OCI-LY7 (cell line): ENCODE measurements at regions not wholly inside any gene's neighbourhood (a gene's known extent, or its start where the extent isn't known, plus 50 kb on each side); places are given as distances from the start of the nearest gene placed in this dataset.

ENCODE experiments used
- BruUV-seq: library from RNA; stranded (reverse); fragments of 400-500 nt; replicated peaks from 2 replicates; lab custom pipeline; 2021; lab: Mats Ljungman, UMichigan
- CTCF ChIA-PET: fragments of 300-600 bp; sonication (Branson Sonifier 250); formaldehyde crosslinking; loops from one replicate; lab custom pipeline; 2022; ENCODE audit warnings: antibody characterized with exemption; ENCODE audit not compliant: unreplicated experiment; lab: Charles Lee
- POLR2A ChIA-PET: fragments of 300-600 bp; sonication (Branson Sonifier 250); formaldehyde crosslinking; loops from one replicate; lab custom pipeline; 2022; ENCODE audit warnings: antibody characterized with exemption; lab: Charles Lee
- DNase-seq: peaks from one replicate; pipeline ENCODE4 v3.0.0-alpha.2; 2015; ENCODE audit warnings: low spot score
- H2AFZ ChIP-seq: fragments of 200-600 bp; sonication (generic), shearing (Covaris generic); 2 replicates; pipeline ENCODE4 v1.6.1; 2014; ENCODE audit warnings: mild to moderate bottlenecking, antibody characterized with exemption, low read length, moderate library complexity
- H3K27ac ChIP-seq: fragments of 200-600 bp; sonication (generic); 2 replicates; pipeline ENCODE4 v1.5.1; 2014; ENCODE audit warnings: mixed run types, low read depth, mild to moderate bottlenecking, moderate library complexity, low read length, inconsistent platforms; ENCODE audit not compliant: poor library complexity, severe bottlenecking
- H3K36me3 ChIP-seq: fragments of 200-600 bp; sonication (generic); 2 replicates; pipeline ENCODE4 v1.6.1; 2014; ENCODE audit warnings: mild to moderate bottlenecking, antibody characterized with exemption, low read length, moderate library complexity, mixed read lengths; ENCODE audit not compliant: insufficient read depth
- H3K4me1 ChIP-seq: fragments of 200-600 bp; sonication (generic); 2 replicates; pipeline ENCODE4 v1.5.1; 2014; ENCODE audit warnings: mild to moderate bottlenecking, low read length; ENCODE audit not compliant: insufficient read depth, poor library complexity, severe bottlenecking
- H3K4me2 ChIP-seq: fragments of 200-600 bp; sonication (generic); 2 replicates; pipeline ENCODE4 v1.6.1; 2014; ENCODE audit warnings: mild to moderate bottlenecking, low read length
- H3K4me3 ChIP-seq: fragments of 200-600 bp; sonication (generic); 2 replicates; pipeline ENCODE4 v1.5.1; 2014; ENCODE audit warnings: mild to moderate bottlenecking, low read depth, low read length; ENCODE audit not compliant: poor library complexity, severe bottlenecking
- H3K79me2 ChIP-seq: fragments of 200-600 bp; sonication (generic); 2 replicates; pipeline ENCODE4 v1.6.1; 2016; ENCODE audit warnings: low read depth, mild to moderate bottlenecking, low read length, moderate library complexity, mixed read lengths; ENCODE audit not compliant: insufficient read depth
- H3K9me2 ChIP-seq: fragments of 200-600 bp; sonication (generic); 2 replicates; pipeline ENCODE4 v1.6.1; 2016; ENCODE audit warnings: mild to moderate bottlenecking, low read length, mixed read lengths; ENCODE audit not compliant: insufficient read depth
- H3K9me3 ChIP-seq: fragments of 200-600 bp; sonication (generic); 2 replicates; pipeline ENCODE4 v1.6.1; 2014; ENCODE audit warnings: mild to moderate bottlenecking, mixed run types, low read length, mixed read lengths
- H4K20me1 ChIP-seq: fragments of 200-600 bp; sonication (generic); 2 replicates; pipeline ENCODE4 v1.6.1; 2014; ENCODE audit warnings: mild to moderate bottlenecking, antibody characterized with exemption, low read length, moderate library complexity, mixed read lengths; ENCODE audit not compliant: insufficient read depth
- EZH2phosphoT487 ChIP-seq: fragments of 200-600 bp; sonication (generic); IDR thresholded peaks from 2 replicates; pipeline ENCODE4 v1.6.1; 2018; ENCODE audit warnings: low read depth, borderline replicate concordance, mild to moderate bottlenecking, mixed run types, antibody characterized with exemption, low read length, moderate library complexity, mixed read lengths
- intact Hi-C: fragments of 100-400 bp; cut with micrococcal nuclease; formaldehyde crosslinking; loops from one replicate; pipeline ENCODE4 v1.10.0; 2022; ENCODE audit not compliant: unreplicated experiment
- TF ChIP-seq, protein P1 (sequence below): fragments of 200-600 bp; sonication (generic); conservative IDR thresholded peaks from 2 replicates; pipeline ENCODE4 v1.5.1; 2014; ENCODE audit warnings: mild to moderate bottlenecking, antibody characterized with exemption, low read length, moderate library complexity, mixed read lengths

GRCh38 chr7:342681-343216 lies 52.8 kb downstream of the FOXL3 start:
- Histone ChIP-seq H3K27ac (no peak overlapping the region), H3K9me3 (no peaks in the 10 kb centered on the region), H3K9me2 (no peaks in the 10 kb centered on the region), H3K4me2 (no peak overlapping the region), H3K36me3 (no peaks in the 10 kb centered on the region), H3K4me1 (no peaks in the 10 kb centered on the region), H3K79me2 (no peaks in the 10 kb centered on the region), H4K20me1 (no peaks in the 10 kb centered on the region), H3K4me3 (no peak overlapping the region), H2AFZ (no peak overlapping the region)
- TF ChIP-seq, protein P1, sequence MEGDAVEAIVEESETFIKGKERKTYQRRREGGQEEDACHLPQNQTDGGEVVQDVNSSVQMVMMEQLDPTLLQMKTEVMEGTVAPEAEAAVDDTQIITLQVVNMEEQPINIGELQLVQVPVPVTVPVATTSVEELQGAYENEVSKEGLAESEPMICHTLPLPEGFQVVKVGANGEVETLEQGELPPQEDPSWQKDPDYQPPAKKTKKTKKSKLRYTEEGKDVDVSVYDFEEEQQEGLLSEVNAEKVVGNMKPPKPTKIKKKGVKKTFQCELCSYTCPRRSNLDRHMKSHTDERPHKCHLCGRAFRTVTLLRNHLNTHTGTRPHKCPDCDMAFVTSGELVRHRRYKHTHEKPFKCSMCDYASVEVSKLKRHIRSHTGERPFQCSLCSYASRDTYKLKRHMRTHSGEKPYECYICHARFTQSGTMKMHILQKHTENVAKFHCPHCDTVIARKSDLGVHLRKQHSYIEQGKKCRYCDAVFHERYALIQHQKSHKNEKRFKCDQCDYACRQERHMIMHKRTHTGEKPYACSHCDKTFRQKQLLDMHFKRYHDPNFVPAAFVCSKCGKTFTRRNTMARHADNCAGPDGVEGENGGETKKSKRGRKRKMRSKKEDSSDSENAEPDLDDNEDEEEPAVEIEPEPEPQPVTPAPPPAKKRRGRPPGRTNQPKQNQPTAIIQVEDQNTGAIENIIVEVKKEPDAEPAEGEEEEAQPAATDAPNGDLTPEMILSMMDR, result no peak
- no peak for TF ChIP-seq EZH2phosphoT487
- no TSS peak for BruUV-seq
- ChIA-PET CTCF (no interaction called here), POLR2A (no interaction called here)
- no peak for DNase-seq
- intact Hi-C loops, result no loop called here

- H3K36me3 ChIP-seq, result no peaks in the 10 kb centered on the region
- no peaks in the 10 kb centered on the region for H3K4me1 ChIP-seq
- ChIA-PET POLR2A (no interaction called here), CTCF (no interaction called here)
- H3K9me3 ChIP-seq, result no peaks in the 10 kb centered on the region
- no peaks in the 10 kb centered on the region for H4K20me1 ChIP-seq
- no TSS peak for BruUV-seq
- H3K4me2 ChIP-seq, result no peak overlapping the region
- H3K79me2 ChIP-seq, result no peaks in the 10 kb centered on the region
- intact Hi-C loops, result no loop called here
- no peak for TF ChIP-seq EZH2phosphoT487
- TF ChIP-seq, protein P1, result no peak
- H3K9me2 ChIP-seq, result no peaks in the 10 kb centered on the region
- H2AFZ ChIP-seq, result no peak overlapping the region
- no peak overlapping the region for H3K27ac ChIP-seq
- no peak for DNase-seq
- H3K4me3 ChIP-seq, result no peak overlapping the region
Measured at GRCh38 chr7:343227-343822, 53.4 kb downstream of the FOXL3 start.

DNA sequence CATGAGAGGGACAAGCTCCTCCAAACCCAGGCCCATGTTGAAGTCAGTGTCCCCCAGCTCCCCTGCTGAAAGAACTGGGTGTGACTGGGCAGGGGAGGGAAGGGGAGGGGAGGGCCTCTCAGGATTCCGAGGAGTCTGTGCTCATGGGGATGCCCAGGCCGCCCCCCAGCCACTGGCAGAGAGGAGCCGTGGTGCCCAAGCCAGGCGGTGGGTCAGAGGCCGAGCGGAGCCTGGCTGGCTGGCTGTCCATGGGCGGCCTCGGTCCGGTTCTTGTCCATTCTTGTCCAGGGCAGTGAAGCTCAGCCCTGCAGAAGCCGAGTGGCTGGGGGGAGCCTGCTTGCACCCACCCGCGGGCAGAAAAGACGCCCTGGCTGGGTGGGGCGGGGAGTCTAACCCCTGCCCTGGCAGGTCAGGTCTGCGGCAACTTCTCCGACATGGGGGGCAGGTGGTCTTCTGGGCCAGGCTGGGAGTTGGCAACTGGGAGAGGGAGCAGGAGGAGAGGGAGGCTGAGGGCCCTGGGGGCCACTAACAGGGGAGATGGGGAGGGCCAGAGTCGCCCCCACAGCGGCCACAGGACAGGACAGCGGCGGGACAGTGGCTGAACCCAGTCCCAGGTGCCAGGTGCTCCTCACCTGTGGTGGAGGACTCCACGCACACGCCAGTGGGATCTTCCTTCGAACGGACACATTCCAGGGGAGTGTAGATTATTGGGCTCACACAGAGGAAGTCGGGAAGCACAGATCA lies 54.1 kb downstream of the FOXL3 start:
- no peak for DNase-seq
- no peak overlapping the region for H3K4me2 ChIP-seq
- no peak for TF ChIP-seq EZH2phosphoT487
- TF ChIP-seq, protein P1, result no peak
- no TSS peak for BruUV-seq
- no peak overlapping the region for H2AFZ ChIP-seq
- H3K79me2 ChIP-seq, result no peaks in the 10 kb centered on the region
- no peaks in the 10 kb centered on the region for H4K20me1 ChIP-seq
- no peaks in the 10 kb centered on the region for H3K9me2 ChIP-seq
- intact Hi-C loops, result no loop called here
- CTCF ChIA-PET, result no interaction called here
- H3K4me1 ChIP-seq, result no peaks in the 10 kb centered on the region
- H3K27ac ChIP-seq, result no peak overlapping the region
- H3K36me3 ChIP-seq, result no peaks in the 10 kb centered on the region
- no peaks in the 10 kb centered on the region for H3K9me3 ChIP-seq
- POLR2A ChIA-PET, result no interaction called here
- no peak overlapping the region for H3K4me3 ChIP-seq
